ENCODE measurements at regions not wholly inside any gene's neighbourhood (a gene's known extent, or its start where the extent isn't known, plus 50 kb on each side); places are given as distances from the start of the nearest gene placed in this dataset.

DNA sequence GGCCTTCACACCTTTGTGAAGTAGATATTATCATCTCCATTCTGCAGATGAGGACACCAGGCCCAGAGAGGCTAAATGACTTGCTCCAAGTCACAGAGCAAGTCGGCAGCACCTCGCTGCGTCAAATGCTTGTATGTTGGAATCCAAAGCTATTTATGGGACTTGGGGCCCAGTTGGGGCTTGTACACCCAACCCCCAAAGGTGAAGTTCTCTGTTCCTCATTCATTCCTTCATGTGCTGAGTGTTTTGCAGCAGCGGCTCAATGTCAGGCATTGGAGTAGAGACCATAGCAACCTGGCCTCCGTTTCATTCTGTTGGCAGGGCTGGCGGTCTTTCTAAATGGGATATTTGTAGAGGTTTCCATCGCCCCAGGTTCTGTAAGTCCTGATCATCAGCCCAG, 113.4 kb upstream of the SLC25A33 start (continued):
- TF ChIP-seq RELA (CRISPR knock-in tag; IDR thresholded peaks at IDR 0.05; ENCODE audit: borderline replicate concordance) (no peak), NR3C1 (CRISPR knock-in tag; conservative IDR thresholded peaks at IDR 0.05; ENCODE audit: low read depth) (no peak), IRF2 (CRISPR knock-in tag; IDR thresholded peaks at IDR 0.05; ENCODE audit: borderline replicate concordance, low read depth) (no peak), HMGA2 (CRISPR knock-in tag; IDR thresholded peaks at IDR 0.05) (no peak)

DNA sequence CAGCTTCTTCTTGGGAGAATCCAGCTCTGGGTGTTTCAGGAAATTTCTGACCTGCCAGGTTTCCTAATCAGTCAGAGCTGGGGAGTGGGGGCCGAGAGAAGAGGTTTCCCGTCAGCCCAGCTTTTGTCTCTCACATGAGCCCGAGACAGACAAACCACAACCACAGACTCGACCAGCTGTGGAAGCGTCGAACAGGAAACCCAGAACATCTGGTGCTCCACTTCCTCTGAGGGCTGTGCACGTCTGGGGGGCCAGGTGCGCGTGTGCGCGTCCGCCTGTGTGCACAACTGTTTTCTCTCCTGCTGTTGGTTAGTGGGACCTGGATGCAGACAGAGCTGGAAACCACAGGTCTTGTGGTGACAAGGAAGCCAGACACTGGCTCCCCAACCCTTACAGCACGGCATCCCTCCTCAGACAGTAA, 113.0 kb upstream of the SLC25A33 start:
- Mint-ChIP-seq H3K4me1 (peaks cover 21% of the 10 kb centered on the region), H3K27ac (no peak overlapping the region), H3K9me3 (no peaks in the 10 kb centered on the region), H3K4me3 (no peak overlapping the region), H3K27me3 (ENCODE audit: low read depth) (no peaks in the 10 kb centered on the region), H3K36me3 (no peaks in the 10 kb centered on the region)
- POLR2A ChIA-PET, result no interaction called here
- ATAC-seq (no peak), DNase-seq (ENCODE audit: low spot score) (no peak)
- CTCF ChIA-PET, result no interaction called here
- no peak for TF ChIP-seq FOXK1 (CRISPR knock-in tag; IDR thresholded peaks at IDR 0.05)
- TF ChIP-seq GRHL2 (CRISPR knock-in tag; IDR thresholded peaks at IDR 0.05; ENCODE audit: insufficient replicate concordance, severe bottlenecking), result no peak
- TF ChIP-seq, protein P1, sequence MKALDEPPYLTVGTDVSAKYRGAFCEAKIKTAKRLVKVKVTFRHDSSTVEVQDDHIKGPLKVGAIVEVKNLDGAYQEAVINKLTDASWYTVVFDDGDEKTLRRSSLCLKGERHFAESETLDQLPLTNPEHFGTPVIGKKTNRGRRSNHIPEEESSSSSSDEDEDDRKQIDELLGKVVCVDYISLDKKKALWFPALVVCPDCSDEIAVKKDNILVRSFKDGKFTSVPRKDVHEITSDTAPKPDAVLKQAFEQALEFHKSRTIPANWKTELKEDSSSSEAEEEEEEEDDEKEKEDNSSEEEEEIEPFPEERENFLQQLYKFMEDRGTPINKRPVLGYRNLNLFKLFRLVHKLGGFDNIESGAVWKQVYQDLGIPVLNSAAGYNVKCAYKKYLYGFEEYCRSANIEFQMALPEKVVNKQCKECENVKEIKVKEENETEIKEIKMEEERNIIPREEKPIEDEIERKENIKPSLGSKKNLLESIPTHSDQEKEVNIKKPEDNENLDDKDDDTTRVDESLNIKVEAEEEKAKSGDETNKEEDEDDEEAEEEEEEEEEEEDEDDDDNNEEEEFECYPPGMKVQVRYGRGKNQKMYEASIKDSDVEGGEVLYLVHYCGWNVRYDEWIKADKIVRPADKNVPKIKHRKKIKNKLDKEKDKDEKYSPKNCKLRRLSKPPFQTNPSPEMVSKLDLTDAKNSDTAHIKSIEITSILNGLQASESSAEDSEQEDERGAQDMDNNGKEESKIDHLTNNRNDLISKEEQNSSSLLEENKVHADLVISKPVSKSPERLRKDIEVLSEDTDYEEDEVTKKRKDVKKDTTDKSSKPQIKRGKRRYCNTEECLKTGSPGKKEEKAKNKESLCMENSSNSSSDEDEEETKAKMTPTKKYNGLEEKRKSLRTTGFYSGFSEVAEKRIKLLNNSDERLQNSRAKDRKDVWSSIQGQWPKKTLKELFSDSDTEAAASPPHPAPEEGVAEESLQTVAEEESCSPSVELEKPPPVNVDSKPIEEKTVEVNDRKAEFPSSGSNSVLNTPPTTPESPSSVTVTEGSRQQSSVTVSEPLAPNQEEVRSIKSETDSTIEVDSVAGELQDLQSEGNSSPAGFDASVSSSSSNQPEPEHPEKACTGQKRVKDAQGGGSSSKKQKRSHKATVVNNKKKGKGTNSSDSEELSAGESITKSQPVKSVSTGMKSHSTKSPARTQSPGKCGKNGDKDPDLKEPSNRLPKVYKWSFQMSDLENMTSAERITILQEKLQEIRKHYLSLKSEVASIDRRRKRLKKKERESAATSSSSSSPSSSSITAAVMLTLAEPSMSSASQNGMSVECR (CRISPR knock-in tag; IDR thresholded peaks at IDR 0.05; ENCODE audit: borderline replicate concordance), result no peak
- no peak for TF ChIP-seq CBFB (CRISPR knock-in tag; IDR thresholded peaks at IDR 0.05; ENCODE audit: low read depth)
- TF ChIP-seq, protein P2, sequence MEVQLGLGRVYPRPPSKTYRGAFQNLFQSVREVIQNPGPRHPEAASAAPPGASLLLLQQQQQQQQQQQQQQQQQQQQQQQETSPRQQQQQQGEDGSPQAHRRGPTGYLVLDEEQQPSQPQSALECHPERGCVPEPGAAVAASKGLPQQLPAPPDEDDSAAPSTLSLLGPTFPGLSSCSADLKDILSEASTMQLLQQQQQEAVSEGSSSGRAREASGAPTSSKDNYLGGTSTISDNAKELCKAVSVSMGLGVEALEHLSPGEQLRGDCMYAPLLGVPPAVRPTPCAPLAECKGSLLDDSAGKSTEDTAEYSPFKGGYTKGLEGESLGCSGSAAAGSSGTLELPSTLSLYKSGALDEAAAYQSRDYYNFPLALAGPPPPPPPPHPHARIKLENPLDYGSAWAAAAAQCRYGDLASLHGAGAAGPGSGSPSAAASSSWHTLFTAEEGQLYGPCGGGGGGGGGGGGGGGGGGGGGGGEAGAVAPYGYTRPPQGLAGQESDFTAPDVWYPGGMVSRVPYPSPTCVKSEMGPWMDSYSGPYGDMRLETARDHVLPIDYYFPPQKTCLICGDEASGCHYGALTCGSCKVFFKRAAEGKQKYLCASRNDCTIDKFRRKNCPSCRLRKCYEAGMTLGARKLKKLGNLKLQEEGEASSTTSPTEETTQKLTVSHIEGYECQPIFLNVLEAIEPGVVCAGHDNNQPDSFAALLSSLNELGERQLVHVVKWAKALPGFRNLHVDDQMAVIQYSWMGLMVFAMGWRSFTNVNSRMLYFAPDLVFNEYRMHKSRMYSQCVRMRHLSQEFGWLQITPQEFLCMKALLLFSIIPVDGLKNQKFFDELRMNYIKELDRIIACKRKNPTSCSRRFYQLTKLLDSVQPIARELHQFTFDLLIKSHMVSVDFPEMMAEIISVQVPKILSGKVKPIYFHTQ (CRISPR knock-in tag; IDR thresholded peaks at IDR 0.05), result no peak
- TF ChIP-seq MXD4 (CRISPR knock-in tag; IDR thresholded peaks at IDR 0.05; ENCODE audit: borderline replicate concordance), result no peak
- TF ChIP-seq, protein P3, sequence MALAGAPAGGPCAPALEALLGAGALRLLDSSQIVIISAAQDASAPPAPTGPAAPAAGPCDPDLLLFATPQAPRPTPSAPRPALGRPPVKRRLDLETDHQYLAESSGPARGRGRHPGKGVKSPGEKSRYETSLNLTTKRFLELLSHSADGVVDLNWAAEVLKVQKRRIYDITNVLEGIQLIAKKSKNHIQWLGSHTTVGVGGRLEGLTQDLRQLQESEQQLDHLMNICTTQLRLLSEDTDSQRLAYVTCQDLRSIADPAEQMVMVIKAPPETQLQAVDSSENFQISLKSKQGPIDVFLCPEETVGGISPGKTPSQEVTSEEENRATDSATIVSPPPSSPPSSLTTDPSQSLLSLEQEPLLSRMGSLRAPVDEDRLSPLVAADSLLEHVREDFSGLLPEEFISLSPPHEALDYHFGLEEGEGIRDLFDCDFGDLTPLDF (CRISPR knock-in tag; IDR thresholded peaks at IDR 0.05), result no peak
- TF ChIP-seq, protein P4, sequence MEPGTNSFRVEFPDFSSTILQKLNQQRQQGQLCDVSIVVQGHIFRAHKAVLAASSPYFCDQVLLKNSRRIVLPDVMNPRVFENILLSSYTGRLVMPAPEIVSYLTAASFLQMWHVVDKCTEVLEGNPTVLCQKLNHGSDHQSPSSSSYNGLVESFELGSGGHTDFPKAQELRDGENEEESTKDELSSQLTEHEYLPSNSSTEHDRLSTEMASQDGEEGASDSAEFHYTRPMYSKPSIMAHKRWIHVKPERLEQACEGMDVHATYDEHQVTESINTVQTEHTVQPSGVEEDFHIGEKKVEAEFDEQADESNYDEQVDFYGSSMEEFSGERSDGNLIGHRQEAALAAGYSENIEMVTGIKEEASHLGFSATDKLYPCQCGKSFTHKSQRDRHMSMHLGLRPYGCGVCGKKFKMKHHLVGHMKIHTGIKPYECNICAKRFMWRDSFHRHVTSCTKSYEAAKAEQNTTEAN (CRISPR knock-in tag; IDR thresholded peaks at IDR 0.05), result no peak
- no peak for TF ChIP-seq GABPB1 (CRISPR knock-in tag; IDR thresholded peaks at IDR 0.05)
- TF ChIP-seq TP53 (CRISPR knock-in tag; IDR thresholded peaks at IDR 0.05), result no peak
- TF ChIP-seq ZNF232 (CRISPR knock-in tag; IDR thresholded peaks at IDR 0.05), result no peak
- no peak for TF ChIP-seq NR3C1 (CRISPR knock-in tag; conservative IDR thresholded peaks at IDR 0.05; ENCODE audit: low read depth)
- TF ChIP-seq, protein P5, sequence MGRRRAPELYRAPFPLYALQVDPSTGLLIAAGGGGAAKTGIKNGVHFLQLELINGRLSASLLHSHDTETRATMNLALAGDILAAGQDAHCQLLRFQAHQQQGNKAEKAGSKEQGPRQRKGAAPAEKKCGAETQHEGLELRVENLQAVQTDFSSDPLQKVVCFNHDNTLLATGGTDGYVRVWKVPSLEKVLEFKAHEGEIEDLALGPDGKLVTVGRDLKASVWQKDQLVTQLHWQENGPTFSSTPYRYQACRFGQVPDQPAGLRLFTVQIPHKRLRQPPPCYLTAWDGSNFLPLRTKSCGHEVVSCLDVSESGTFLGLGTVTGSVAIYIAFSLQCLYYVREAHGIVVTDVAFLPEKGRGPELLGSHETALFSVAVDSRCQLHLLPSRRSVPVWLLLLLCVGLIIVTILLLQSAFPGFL (CRISPR knock-in tag; IDR thresholded peaks at IDR 0.05; ENCODE audit: borderline replicate concordance), result no peak
- TF ChIP-seq, protein P6, sequence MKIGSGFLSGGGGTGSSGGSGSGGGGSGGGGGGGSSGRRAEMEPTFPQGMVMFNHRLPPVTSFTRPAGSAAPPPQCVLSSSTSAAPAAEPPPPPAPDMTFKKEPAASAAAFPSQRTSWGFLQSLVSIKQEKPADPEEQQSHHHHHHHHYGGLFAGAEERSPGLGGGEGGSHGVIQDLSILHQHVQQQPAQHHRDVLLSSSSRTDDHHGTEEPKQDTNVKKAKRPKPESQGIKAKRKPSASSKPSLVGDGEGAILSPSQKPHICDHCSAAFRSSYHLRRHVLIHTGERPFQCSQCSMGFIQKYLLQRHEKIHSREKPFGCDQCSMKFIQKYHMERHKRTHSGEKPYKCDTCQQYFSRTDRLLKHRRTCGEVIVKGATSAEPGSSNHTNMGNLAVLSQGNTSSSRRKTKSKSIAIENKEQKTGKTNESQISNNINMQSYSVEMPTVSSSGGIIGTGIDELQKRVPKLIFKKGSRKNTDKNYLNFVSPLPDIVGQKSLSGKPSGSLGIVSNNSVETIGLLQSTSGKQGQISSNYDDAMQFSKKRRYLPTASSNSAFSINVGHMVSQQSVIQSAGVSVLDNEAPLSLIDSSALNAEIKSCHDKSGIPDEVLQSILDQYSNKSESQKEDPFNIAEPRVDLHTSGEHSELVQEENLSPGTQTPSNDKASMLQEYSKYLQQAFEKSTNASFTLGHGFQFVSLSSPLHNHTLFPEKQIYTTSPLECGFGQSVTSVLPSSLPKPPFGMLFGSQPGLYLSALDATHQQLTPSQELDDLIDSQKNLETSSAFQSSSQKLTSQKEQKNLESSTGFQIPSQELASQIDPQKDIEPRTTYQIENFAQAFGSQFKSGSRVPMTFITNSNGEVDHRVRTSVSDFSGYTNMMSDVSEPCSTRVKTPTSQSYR (CRISPR knock-in tag; IDR thresholded peaks at IDR 0.05), result no peak
- TF ChIP-seq ZNF416 (CRISPR knock-in tag; IDR thresholded peaks at IDR 0.05), result no peak
- TF ChIP-seq EMX1 (CRISPR knock-in tag; IDR thresholded peaks at IDR 0.05), result no peak

Data from WTC11 (cell line).